GM19468 (cell line): ENCODE measurements at regions not wholly inside any gene's neighbourhood (a gene's known extent, or its start where the extent isn't known, plus 50 kb on each side); places are given as distances from the start of the nearest gene placed in this dataset.
A peak's percentile ranks its signal among the peaks of the same experiment; 100 is the strongest.
"Not testable (repeated sequence)": the region's sequence is repeated elsewhere in the genome, so short reads cannot be mapped to it uniquely, and the experiment has no call there.

Experiments
- ATAC-seq: cut with Tn5 transposase; IDR thresholded peaks from one replicate; pipeline ENCODE4 v1.9.1; 2021; ENCODE audit warnings: mild to moderate bottlenecking, moderate library complexity, moderate number of reproducible peaks; ENCODE audit not compliant: unreplicated experiment; ENCODE audit errors: extremely low read depth

DNA sequence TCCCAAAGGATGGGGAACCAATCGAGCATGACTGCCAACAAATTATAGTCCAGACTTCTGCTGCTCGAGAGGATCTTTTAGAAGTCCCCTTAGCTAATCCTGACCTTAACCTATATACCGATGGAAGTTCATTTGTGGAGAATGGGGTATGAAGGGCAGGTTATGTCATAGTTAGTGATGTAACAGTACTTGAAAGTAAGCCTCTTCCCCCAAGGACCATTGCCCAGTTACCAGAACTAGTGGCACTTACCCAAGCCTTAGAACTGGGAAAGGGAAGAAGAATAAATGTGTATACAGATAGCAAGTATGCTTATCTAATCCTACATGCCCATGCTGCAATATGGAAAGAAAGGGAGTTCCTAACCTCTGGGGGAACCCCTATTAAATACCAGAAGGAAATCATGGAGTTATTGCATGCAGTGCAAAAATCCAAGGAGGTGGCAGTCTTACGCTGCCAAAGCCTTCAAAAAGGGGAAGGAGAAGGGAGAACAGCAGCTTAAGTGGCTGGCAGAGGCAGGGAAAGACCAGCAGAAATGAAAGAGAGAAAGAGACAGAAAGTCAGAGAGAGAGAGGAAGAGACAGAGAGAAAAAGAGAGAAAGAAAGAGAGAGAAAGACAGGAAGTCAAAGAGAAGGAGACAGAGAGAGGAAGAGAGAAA is 224.4 kb upstream of the SLC8A1 start:
- ATAC-seq: not testable (repeated sequence)

DNA sequence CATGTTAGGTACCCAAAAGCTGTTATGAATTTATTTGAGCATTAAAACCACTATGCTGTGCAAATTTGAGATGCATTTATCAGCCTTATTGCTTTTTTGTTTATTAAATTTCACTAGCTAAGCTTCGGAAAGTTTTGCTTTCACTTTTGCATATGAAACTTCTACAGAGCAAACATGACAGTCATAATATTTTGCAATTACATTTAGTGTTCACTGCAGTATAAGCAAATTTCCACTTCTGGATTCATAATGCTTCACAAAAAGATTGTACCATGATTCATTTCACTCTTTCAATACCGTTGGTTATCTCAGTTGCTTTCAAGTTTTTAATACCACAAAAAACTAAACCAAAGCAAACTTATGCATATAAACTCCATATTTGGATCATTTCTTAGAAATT is 228.7 kb upstream of the SLC8A1 start:
- peak; percentile 39 for ATAC-seq

DNA sequence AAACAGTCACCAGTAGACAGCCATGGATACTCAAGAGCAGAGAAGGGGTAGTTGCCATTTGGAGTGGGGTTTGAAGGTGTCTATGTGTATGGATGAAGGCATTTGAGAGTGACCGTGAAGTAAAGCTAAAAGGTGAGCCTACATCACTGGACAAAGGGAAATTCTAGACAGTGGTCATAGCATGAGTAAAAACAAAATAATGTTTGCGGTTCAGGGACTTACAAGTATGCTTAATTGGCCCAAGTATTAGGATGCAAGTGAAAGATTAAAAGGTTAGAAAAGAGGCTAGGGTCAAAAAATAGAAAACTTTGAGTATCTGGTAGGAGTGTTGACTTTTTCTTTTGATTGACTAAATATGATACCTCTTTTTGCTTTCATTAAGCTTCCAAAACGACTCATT is 238.1 kb upstream of the SLC8A1 start:
- ATAC-seq: no peak

DNA sequence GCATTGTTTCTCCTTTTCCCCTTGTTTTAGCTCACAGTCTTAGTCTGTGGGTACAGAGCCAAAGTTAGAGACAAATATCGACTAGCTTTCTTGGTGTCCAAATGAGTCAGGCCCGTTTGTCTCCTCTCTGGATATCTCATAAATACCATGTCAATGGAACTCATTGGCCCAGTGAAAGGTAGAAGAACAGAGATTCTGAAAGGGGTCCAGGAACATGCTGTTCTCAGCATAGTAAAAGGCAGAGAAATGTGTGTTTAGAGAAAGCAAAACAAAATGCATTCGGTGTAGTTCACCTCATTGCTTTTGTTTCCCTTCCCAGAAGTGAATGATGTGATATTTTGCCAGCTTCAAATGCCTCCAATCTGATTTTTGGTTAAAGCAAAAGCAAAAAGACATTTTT is 238.6 kb upstream of the SLC8A1 start:
- no peak for ATAC-seq

DNA sequence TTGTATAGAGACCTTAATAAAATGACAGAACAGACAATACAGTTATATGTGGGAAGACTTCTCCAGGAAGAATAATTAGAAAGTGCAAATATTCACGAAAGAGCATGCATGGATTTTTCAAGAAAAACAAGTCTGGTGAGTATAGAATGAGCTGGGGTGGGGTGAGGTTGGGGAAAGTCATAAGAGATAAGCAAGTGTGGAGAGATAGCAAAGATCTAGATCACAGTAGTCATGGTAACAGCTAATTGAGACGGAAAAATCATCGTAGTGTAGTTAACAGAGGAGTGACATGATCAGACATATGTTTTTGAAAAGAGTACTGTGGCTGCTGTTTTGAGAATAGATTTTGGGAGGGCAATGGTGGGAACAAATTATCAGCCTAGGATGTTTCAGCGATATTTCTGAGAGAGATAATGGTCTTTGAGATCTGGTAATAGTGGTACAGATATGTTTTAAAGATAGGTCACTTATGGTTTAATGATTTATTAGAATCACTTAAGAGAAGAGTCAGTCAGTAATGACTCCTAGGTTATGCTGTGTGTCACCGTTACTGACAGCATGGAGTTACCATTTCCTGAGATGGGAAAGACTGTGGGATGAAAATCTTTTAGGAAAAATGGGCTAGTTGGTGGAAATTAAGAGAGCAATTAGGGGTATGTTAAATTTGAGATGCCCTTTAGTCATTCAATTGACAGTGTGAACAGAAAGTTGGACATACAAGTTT is 248.5 kb upstream of the SLC8A1 start:
- ATAC-seq: no peak

DNA sequence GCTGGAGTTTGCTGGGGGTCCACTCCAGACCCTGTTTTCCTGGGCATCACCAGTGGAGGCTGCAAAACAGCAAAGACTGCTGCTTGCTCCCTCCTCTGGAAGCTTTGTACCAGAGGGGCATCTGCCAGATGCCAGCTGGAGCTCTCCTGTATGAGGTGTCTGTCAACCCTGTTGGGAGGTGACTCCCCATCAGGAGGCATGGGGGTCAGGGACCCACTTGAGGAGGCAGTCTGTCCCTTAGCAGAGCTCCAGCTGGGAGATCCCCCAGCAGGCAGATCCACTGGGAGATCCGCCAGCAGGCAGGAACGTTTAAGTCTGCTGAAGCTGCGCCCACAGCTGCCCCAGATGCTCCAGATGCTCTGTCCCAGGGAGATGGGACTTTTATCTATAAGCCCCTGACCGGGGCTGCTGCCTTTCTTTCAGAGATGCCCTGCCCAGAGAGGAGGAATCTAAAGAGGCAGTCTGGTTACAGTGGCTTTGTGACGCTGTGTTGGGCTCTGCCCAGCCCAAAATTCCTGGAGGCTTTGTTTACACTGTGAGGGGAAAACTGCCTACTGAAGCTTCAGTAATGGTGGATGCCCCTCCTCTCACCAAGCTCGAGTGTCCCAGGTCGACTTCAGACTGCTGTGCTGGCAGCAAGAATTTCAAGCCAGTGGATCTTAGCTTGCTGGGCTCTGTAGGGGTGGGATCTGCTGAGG is 260.5 kb upstream of the SLC8A1 start:
- not testable (repeated sequence) for ATAC-seq

DNA sequence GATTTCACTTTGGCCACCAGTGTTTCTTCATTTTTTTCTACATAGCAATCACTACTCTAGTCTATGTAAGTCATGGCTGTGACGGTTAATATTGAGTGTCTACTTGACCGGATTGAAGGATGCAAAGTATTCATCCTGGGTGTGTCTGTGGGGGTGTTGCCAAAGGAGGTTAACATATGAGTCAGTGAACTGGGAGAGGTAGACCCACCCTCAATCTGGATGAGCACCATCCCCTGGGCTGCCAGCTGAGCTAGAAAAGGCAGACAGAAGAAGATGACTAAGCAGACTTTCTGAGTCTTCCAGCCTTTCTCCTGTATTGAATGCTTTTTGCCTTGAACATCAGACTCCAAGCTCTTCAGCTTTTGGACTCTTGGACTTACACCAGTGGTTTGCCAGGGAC is 265.0 kb upstream of the SLC8A1 start:
- ATAC-seq: no peak

DNA sequence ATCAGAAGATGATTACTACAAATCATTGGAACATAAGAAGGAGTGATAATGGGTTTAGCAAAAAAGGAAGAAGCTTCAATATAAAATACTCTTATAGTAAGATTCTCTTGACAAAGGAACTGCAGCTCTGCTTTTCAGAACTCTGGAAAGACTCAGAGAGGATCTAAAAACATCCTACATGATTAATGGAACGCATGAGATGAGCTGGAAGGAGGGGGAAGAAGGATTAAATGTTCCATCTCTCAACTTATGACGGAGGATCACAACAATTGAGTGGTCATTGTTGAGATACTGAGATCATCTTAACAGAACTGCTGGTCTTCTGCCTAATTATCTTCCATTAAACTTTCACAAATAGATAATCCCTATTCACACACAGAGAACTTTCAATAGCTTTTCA is 267.5 kb upstream of the SLC8A1 start:
- ATAC-seq: no peak

DNA sequence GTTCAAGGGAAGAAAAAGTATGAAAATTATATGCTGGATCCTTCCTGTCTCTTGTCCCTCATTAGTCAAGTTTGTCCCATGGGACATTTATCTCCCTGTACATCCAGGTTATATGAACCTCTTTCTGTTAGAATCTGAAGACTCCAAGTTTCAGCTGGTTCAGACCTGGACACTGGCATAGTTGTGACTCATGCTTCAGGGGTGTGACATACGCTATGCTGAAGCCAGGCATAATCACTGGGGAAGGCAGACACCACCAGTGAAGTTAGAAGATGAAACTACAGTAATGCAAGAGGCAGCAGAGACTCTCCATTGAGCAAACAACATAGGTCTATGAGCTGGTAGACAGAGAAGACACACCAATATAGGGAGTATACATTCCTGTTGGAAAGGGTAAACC is 269.7 kb upstream of the SLC8A1 start:
- ATAC-seq: no peak

DNA sequence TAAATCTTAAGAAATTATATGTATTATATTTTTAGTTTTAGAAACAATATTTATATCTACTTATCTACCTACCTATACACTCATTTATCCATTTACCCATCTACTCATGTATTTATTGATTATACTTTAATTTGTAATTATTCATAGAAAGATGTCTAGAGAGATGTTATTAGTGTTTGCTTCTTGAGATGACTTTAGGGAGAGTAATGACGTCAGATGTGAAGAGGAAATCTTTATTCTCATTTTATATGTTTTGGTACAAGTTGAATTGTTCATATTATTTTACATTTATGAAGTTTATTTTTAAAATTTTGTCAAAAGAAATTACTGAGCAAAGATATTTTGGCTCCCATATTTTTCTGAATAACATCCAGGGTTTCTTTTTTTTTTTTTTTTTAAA is 271.3 kb upstream of the SLC8A1 start:
- ATAC-seq: no peak

DNA sequence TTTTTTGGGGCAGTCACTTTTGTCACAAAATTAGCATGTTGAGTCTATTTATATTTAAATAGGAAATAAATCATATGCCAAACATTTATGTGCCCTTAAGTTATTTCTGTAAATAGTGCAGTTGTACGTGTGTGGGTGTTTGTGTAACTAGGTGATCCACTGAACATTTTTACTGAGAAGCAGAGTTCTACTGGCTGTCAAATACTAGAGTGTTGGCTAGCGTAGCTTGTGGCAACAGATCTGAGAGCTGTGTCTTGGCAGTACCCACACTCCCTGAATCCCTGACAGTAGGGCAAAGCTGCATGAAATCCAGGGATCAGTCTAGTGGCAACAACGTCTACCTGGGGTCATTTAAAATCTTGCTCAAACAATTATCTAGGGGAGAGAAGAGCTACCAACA is 273.1 kb upstream of the SLC8A1 start:
- ATAC-seq: no peak

DNA sequence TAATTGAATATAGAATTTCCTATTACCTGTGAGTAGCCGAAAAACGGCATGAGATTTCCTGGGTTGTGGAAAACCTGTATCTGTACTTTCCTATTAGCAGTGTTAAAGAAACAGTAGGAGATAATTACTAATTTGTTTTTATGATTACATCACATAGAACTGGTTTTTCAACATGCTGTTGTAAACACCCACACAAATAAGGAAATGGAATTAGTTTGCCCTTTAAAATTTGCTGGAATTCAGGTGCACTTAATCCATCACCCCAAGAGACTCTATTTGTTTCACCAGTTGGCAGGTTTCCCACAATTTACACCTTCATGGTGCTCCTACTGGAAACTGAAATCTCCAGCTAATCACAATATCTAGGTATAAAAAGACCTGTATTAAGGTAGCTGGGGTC is 274.1 kb upstream of the SLC8A1 start:
- no peak for ATAC-seq

DNA sequence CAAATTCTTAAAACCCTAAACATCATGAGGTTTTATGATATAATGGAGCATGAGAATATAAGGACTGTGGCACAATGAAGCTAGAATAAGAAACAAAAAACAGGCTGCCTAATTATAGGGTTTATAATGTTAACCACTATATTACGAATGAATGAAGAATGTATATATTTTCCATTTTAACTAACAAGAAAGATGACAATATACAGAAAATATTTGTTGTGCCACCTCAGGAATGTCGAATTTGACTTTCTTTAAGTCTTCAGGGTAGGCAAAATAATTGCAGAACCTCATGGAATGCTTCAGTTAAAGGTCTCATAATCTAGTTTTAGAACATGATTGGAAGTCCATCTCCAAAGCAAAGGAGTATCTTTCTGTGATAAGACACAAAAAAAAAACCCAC is 282.9 kb upstream of the SLC8A1 start:
- no peak for ATAC-seq

DNA sequence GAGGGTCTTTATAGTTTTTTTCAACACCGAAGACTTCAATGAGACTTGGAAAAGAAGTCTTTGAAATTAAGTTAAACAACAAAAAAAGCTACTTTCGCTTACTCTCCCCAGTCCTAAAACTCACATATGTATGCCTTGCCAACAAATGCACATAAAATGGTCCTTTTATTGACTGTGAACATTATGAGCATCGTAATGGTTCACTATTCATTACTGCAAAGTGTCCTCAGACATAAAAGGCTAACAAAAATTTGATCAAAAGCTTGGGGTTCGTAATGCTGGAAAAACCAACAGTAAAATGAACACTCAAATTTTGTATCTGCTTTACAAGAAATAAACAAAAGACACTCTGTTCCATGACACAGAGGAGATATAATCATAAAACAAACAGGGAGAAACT is 285.3 kb upstream of the SLC8A1 start:
- ATAC-seq: no peak

DNA sequence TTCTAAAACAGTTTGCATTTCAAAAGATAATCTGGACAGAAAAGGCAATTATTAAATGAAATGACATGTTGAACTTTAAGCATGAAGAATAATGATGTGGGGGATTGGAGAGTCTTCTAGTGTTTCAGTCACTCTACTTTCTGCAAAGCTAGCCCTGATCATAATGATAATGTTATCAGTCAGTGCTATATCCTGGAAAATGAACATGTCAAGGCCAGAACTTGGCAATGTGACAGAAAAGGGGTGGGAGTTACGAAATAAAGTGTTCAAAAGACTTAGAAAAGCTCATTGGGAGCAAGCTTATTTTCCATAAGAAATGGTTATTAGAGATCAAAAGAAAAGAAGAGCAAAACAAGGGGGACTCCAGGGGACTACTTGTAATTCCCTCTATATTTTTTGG is 288.5 kb upstream of the SLC8A1 start:
- ATAC-seq: no peak

DNA sequence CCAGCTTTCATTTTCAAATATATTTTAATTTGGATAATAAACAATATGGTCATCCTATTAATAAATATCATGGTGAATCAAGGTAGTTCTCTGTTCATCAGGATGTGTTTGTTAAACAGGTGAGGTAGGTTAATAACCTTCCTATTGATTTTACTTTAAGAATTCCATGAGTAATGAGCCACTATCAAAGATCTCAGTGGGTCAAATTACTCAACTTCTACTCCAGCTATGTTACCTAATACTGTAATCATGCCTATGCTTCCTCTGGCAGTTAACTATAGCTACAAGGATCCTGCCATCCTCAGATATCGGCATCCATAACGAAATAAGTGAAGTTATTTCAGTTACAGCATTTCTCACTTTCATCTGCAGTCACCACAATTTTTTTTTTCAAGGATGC is 289.6 kb upstream of the SLC8A1 start:
- no peak for ATAC-seq

DNA sequence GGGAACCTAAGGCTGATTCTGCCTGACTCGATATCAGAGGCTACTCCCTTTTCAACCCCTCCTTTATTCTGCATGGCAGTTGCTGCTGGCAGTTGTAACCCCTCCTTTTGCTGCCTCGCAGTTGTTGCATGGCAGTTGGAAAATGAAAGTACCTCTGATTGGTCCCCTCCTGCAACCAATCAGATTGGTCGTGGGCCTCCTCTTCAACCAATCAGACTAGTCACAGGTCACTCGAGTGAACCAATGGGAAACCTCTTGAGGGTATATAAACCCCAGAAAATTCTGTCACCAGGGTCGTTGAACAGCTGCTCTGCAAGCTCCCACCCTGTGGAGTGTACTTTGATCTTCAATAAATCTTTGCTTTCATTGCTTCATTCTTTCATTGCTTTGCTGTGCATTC is 294.3 kb upstream of the SLC8A1 start:
- ATAC-seq: no peak

DNA sequence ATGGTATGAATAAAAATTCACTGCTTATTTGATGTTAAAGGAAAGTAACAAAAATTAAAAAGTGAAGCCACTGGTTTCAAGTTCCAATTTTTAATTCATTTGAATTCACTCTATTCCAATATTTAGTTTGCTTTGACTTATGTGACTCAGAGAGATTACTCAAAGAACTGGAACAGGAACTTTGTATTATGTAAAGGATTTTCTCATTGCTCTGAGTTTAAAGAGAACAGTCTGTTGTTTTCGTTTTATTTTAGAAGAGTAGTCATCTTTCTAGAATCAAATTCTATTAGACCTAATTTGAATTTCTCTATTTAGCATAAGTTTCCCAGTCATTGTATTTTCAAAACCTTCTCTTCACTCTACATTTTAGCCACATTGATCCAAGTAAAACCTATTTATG is 300.1 kb upstream of the SLC8A1 start:
- ATAC-seq: no peak

DNA sequence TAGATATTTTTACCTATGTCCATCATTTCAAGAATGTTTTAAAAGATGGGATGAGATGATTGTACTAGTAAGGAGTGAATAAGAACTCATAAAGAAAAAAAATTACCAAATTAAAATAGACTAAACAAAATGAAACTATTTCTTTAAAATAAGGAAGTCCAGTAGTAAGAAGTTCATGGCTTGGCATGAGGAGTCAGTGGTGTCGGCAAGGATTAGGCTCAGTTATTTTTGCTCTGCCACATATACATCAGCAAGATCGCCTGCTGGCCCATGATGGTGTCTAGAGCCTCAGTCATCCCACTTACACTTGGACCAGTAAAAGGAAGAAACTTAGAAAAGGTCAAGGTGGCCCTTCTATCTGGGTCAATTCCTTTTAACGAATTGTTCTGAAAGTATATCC is 300.9 kb upstream of the SLC8A1 start:
- no peak for ATAC-seq

DNA sequence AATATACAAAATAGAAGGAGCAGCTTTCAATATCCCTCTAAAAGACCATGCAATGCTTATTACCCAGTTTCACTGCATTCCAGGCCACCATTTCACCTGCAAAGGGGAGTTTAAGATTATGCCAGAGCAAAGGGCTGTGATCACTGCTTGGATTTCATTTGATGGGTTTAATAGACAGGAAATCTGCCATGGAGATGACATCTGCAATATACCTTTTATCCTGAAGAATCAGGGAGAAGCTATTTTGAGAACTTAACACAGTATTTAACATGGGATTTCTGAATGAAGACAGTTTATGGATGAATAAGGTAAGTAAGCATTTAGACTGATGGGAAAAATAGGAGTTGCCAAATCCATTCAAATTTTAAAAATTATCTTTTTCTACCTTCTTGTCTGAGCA is 303.0 kb upstream of the SLC8A1 start:
- ATAC-seq: no peak

DNA sequence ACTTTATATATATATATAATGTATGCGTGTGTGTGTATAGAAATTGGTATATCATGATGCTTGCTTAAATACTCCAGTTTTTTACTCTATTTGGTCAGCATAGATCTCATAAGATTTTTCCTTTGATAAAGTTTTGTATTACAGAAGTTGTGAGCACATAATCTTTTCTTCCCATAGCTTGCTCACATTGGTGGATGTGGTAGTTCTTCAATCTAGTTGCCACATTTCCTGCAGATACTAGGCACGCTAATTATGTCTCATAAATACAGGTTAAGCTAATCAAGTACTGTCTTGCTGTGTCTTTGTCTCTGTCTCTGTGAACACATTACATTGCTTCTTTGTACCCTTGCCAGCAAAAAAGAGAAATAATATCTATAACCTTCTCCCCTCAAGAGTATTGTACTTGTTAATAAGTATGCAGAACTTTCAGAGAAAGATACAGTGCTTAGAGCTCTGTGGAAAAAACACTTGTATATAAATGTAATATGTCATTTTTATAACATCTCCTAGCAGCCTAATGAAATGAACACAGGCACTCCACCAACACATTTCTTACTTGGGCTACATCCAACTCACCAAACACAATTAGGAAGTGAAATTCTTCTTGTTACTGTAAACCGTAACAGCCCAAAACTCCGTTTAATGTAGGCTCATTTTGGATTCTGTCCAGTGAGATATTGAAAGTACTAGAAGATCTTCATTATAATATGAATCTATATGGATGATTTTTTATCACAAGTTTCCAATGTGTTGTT is 306.7 kb upstream of the SLC8A1 start:
- ATAC-seq: no peak
